ENCODE measurements at regions not wholly inside any gene's neighbourhood (a gene's known extent, or its start where the extent isn't known, plus 50 kb on each side); places are given as distances from the start of the nearest gene placed in this dataset.

- no peak for TF ChIP-seq ZFP30 (CRISPR knock-in tag; IDR thresholded peaks at IDR 0.05)
- TF ChIP-seq TSHZ2 (CRISPR knock-in tag; IDR thresholded peaks at IDR 0.05) = no peak
- no peak for TF ChIP-seq RARB (CRISPR knock-in tag; IDR thresholded peaks at IDR 0.05)
- TF ChIP-seq SNAI2 (CRISPR knock-in tag; IDR thresholded peaks at IDR 0.05) = no peak
- no peak for TF ChIP-seq GLIS3 (CRISPR knock-in tag; IDR thresholded peaks at IDR 0.05)
- no peak for TF ChIP-seq CSRNP3 (CRISPR knock-in tag; IDR thresholded peaks at IDR 0.05)
- TF ChIP-seq ZFP3 (CRISPR knock-in tag; IDR thresholded peaks at IDR 0.05) = no peak
- no peak for TF ChIP-seq CREB5 (CRISPR knock-in tag; IDR thresholded peaks at IDR 0.05; ENCODE audit: low read depth)
- TF ChIP-seq TOX (CRISPR knock-in tag; IDR thresholded peaks at IDR 0.05; ENCODE audit: borderline replicate concordance) = no peak
Observed at GRCh38 chr1:187409341-187409740, 580.6 kb downstream of the PLA2G4A start.

All from SK-N-SH treated with all-trans-retinoic acid at 6 μM for 48 hours (cell line).